ENCODE measurements at regions not wholly inside any gene's neighbourhood (a gene's known extent, or its start where the extent isn't known, plus 50 kb on each side); places are given as distances from the start of the nearest gene placed in this dataset.
"Not testable (repeated sequence)": the region's sequence is repeated elsewhere in the genome, so short reads cannot be mapped to it uniquely, and the experiment has no call there.

DNA sequence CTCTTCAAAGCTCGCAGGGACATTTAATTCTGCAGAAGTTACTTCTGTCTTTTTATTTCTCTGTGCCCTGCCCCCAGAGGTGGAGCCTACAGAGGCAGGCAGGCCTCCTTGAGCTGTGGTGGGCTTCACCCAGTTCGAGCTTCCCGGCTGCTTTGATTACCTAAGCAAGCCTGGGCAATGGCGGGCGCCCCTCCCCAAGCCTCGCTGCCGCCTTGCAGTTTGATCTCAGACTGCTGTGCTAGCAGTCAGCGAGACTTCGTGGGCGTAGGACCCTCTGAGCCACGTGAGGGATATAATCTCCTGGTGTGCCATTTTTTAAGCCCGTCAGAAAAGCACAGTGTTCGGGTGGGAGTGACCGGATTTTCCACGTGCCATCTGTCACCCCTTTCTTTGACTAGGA is 1322.9 kb upstream of the ACO1 start:
- TF ChIP-seq, protein P1, sequence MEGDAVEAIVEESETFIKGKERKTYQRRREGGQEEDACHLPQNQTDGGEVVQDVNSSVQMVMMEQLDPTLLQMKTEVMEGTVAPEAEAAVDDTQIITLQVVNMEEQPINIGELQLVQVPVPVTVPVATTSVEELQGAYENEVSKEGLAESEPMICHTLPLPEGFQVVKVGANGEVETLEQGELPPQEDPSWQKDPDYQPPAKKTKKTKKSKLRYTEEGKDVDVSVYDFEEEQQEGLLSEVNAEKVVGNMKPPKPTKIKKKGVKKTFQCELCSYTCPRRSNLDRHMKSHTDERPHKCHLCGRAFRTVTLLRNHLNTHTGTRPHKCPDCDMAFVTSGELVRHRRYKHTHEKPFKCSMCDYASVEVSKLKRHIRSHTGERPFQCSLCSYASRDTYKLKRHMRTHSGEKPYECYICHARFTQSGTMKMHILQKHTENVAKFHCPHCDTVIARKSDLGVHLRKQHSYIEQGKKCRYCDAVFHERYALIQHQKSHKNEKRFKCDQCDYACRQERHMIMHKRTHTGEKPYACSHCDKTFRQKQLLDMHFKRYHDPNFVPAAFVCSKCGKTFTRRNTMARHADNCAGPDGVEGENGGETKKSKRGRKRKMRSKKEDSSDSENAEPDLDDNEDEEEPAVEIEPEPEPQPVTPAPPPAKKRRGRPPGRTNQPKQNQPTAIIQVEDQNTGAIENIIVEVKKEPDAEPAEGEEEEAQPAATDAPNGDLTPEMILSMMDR (IDR thresholded peaks at IDR 0.05), result not testable (repeated sequence)
- not testable (repeated sequence) for TF ChIP-seq POLR2A (IDR thresholded peaks at IDR 0.05)

Measured in prostate gland (tissue), 2 donors.